SK-N-SH (cell line): ENCODE measurements at regions not wholly inside any gene's neighbourhood (a gene's known extent, or its start where the extent isn't known, plus 50 kb on each side); places are given as distances from the start of the nearest gene placed in this dataset.

Experiments
- CTCF ChIA-PET: fragments of 300-600, 350-600 bp; formaldehyde crosslinking; extraction: SDS; loops from one replicate; lab custom pipeline; 2021; lab: Yijun Ruan, JAX
- POLR2A ChIA-PET: fragments of 350-600 bp; sonication (Branson Sonifier 250); formaldehyde crosslinking; extraction: SDS; loops from one replicate; lab custom pipeline; 2020; ENCODE audit warnings: antibody characterized with exemption, inconsistent platforms; lab: Yijun Ruan, JAX
- DNase-seq: peaks from one replicate; pipeline ENCODE4 v3.0.0; 2012
- H2AFZ ChIP-seq: fragments of 200-600 bp; sonication (generic); 2 replicates; pipeline ENCODE4 v1.8.1; 2016; ENCODE audit warnings: antibody characterized with exemption, mild to moderate bottlenecking, low read depth
- H3F3A ChIP-seq: fragments of 200-600 bp; sonication (generic); replicated peaks from 2 replicates; pipeline ENCODE3; 2016; ENCODE audit warnings: antibody characterized with exemption, mild to moderate bottlenecking; ENCODE audit not compliant: insufficient read depth
- H3K27ac ChIP-seq, 2 experiments: fragments of 200-500 bp in 1 of 2; fragments of 200-600 bp in 1 of 2; sonication (Bioruptor generic) in 1 of 2; sonication (generic), shearing (Covaris generic) in 1 of 2; 2 replicates each; pipeline versions ENCODE4 v1.5.1 to v1.6.1; 2014 to 2016; ENCODE audit warnings: low read depth in 2 of 2, inconsistent platforms in 1 of 2, low read length in 1 of 2, mild to moderate bottlenecking in 1 of 2, mixed read lengths in 1 of 2
- H3K27me3 ChIP-seq: fragments of 200-600 bp; sonication (generic), shearing (Covaris generic); 2 replicates; pipeline ENCODE4 v1.6.1; 2016; ENCODE audit warnings: mixed run types; ENCODE audit not compliant: insufficient read depth
- H3K36me3 ChIP-seq, 2 experiments: fragments of 200-500 bp in 1 of 2; fragments of 200-600 bp in 1 of 2; sonication (Bioruptor generic) in 1 of 2; sonication (generic) in 1 of 2; replicated peaks in 1 of 2; 2 replicates each; pipeline versions ENCODE3 to v1.5.1; 2014 to 2016; ENCODE audit warnings: low read length in 1 of 2, mild to moderate bottlenecking in 1 of 2; ENCODE audit not compliant: insufficient read depth in 2 of 2, control insufficient read depth in 1 of 2
- H3K4me1 ChIP-seq, 2 experiments: fragments of 200-500 bp in 1 of 2; fragments of 200-600 bp in 1 of 2; sonication (Bioruptor generic) in 1 of 2; sonication (generic), shearing (Covaris generic) in 1 of 2; 2 replicates each; pipeline versions ENCODE4 v1.5.1 to v1.6.1; 2014 to 2016; ENCODE audit warnings: low read depth in 1 of 2, low read length in 1 of 2, mixed run types in 1 of 2; ENCODE audit not compliant: insufficient read depth in 2 of 2, control insufficient read depth in 1 of 2
- H3K4me2 ChIP-seq: fragments of 200-600 bp; sonication (generic), shearing (Covaris generic); 2 replicates; pipeline ENCODE4 v1.6.1; 2017; ENCODE audit warnings: mixed run types
- H3K4me3 ChIP-seq, 2 experiments: fragments of 200-500 bp in 1 of 2; fragments of 200-600 bp in 1 of 2; sonication (Bioruptor generic) in 1 of 2; sonication (generic), shearing (Covaris generic) in 1 of 2; 2 replicates each; pipeline versions ENCODE4 v1.5.1 to v1.8.1; 2014 to 2016; ENCODE audit warnings: low read depth in 2 of 2, inconsistent platforms in 1 of 2, low read length in 1 of 2, mild to moderate bottlenecking in 1 of 2, mixed read lengths in 1 of 2, moderate library complexity in 1 of 2
- H3K79me2 ChIP-seq: fragments of 200-600 bp; sonication (generic); 2 replicates; pipeline ENCODE4 v1.8.1; 2017; ENCODE audit warnings: mild to moderate bottlenecking; ENCODE audit not compliant: insufficient read depth
- H3K9ac ChIP-seq: fragments of 200-600 bp; sonication (generic); 2 replicates; pipeline ENCODE4 v1.6.1; 2017; ENCODE audit warnings: mixed run types
- H3K9me2 ChIP-seq: fragments of 200-600 bp; sonication (generic); 2 replicates; pipeline ENCODE4 v1.6.1; 2017; ENCODE audit warnings: mixed run types
- H3K9me3 ChIP-seq: fragments of 200-600 bp; sonication (generic); 2 replicates; pipeline ENCODE4 v1.6.1; 2017; ENCODE audit warnings: mixed run types, mild to moderate bottlenecking, moderate library complexity
- H4K20me1 ChIP-seq: fragments of 200-600 bp; sonication (generic); 2 replicates; pipeline ENCODE4 v1.6.1; 2017; ENCODE audit warnings: mild to moderate bottlenecking, mixed run types; ENCODE audit not compliant: insufficient read depth
- ELF1 ChIP-seq: IDR thresholded peaks from 2 replicates; pipeline ENCODE4 v1.4.0; 2012
- EP300 ChIP-seq, 2 experiments: IDR thresholded peaks; 2 replicates each; pipeline versions ENCODE4 v1.4.0 to v1.6.1; 2012; ENCODE audit warnings: borderline replicate concordance in 1 of 2, low read depth in 1 of 2, low read length in 1 of 2
- EZH2phosphoT487 ChIP-seq: fragments of 200-600 bp; sonication (generic); IDR thresholded peaks from 2 replicates; pipeline ENCODE4 v1.6.1; 2017; ENCODE audit warnings: low read depth, mixed run types, mild to moderate bottlenecking, antibody characterized with exemption, moderate library complexity, borderline replicate concordance
- GABPA ChIP-seq: IDR thresholded peaks from 2 replicates; pipeline ENCODE4 v1.4.0; 2012; ENCODE audit warnings: low read depth, mild to moderate bottlenecking
- JUND ChIP-seq: IDR thresholded peaks from 2 replicates; pipeline ENCODE4 v1.4.0; 2012
- MEF2A ChIP-seq: IDR thresholded peaks from 2 replicates; pipeline ENCODE4 v1.4.0; 2012; ENCODE audit warnings: low read depth, borderline replicate concordance
- NFIC ChIP-seq: IDR thresholded peaks from 2 replicates; pipeline ENCODE4 v1.4.0; 2012; ENCODE audit warnings: borderline replicate concordance
- NRF1 ChIP-seq: IDR thresholded peaks from 2 replicates; pipeline ENCODE4 v1.6.1; 2012; ENCODE audit warnings: low read depth, mild to moderate bottlenecking, low read length
- SMC3 ChIP-seq: IDR thresholded peaks from 2 replicates; pipeline ENCODE4 v1.6.1; 2012; ENCODE audit warnings: low read depth, low read length, improper control_type of control experiment
- TCF12 ChIP-seq: IDR thresholded peaks from 2 replicates; pipeline ENCODE4 v1.4.0; 2012
- ZBTB33 ChIP-seq: IDR thresholded peaks from 2 replicates; pipeline ENCODE4 v1.4.0; 2012; ENCODE audit warnings: low read depth, borderline replicate concordance
- WGBS: methylation state at CpG from one replicate; pipeline ENCODE4 v1.1.6; 2017; ENCODE audit warnings: low lambda C conversion rate; 5-methylcytosine and 5-hydroxymethylcytosine counted together
- TF ChIP-seq, protein P1 (sequence below): fragments of 200-600 bp; sonication (generic); IDR thresholded peaks from 2 replicates; pipeline ENCODE4 v1.6.1; 2017; ENCODE audit warnings: antibody characterized with exemption, mild to moderate bottlenecking, moderate library complexity
- TF ChIP-seq, protein P2 (sequence below): IDR thresholded peaks from 2 replicates; pipeline ENCODE4 v1.6.1; 2012; ENCODE audit warnings: mild to moderate bottlenecking, low read depth, low read length, moderate library complexity
- TF ChIP-seq, protein P3 (sequence below): IDR thresholded peaks from 2 replicates; pipeline ENCODE4 v1.4.0; 2012; ENCODE audit warnings: low read depth, borderline replicate concordance
- TF ChIP-seq, protein P4 (sequence below): fragments of 150-350 bp; IDR thresholded peaks from 2 replicates; pipeline ENCODE4 v1.6.1; 2016; ENCODE audit warnings: mild to moderate bottlenecking, low read depth, low read length

DNA sequence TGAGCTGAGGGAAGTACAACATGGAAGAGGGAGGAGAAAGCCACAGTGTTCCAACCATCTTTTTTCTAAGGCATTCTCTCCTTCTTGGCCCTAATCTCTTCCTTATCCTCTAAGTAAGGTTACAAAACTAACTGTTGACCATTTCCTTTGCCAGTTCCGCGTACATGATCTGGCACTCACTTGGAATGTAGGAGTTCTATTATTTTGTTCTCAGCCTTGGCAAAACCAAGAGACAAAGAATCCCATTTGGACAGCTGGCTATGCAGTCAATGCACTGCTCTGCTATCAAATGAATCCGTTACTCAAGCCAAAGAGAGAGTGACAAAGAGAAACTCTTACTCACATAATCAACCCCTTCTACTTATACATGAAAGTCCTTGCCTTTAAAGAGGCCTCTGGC lies 410.3 kb downstream of the DTWD2 start:
- Histone ChIP-seq H3K36me3 (no peaks in the 10 kb centered on the region), H3K4me3 (no peak overlapping the region), H2AFZ (no peak overlapping the region), H3K9me2 (no peaks in the 10 kb centered on the region), H3K27ac (no peak overlapping the region), H3K9ac (no peak overlapping the region), H3K79me2 (no peaks in the 10 kb centered on the region), H3F3A (no peaks in the 10 kb centered on the region), H3K27me3 (no peaks in the 10 kb centered on the region), H3K4me1 (peaks cover 0 to 2% of the 10 kb centered on the region in 2 experiments; a peak in 1 of 4 replicates), H3K4me2 (no peak overlapping the region), H4K20me1 (no peaks in the 10 kb centered on the region), H3K9me3 (no peaks in the 10 kb centered on the region)
- no peak for DNase-seq
- WGBS, result 34% methylated on average over 3 of the region's 3 CpGs
- POLR2A ChIA-PET, result no interaction called here
- TF ChIP-seq MEF2A, result no peak
- no peak for TF ChIP-seq NFIC
- TF ChIP-seq, protein P1, sequence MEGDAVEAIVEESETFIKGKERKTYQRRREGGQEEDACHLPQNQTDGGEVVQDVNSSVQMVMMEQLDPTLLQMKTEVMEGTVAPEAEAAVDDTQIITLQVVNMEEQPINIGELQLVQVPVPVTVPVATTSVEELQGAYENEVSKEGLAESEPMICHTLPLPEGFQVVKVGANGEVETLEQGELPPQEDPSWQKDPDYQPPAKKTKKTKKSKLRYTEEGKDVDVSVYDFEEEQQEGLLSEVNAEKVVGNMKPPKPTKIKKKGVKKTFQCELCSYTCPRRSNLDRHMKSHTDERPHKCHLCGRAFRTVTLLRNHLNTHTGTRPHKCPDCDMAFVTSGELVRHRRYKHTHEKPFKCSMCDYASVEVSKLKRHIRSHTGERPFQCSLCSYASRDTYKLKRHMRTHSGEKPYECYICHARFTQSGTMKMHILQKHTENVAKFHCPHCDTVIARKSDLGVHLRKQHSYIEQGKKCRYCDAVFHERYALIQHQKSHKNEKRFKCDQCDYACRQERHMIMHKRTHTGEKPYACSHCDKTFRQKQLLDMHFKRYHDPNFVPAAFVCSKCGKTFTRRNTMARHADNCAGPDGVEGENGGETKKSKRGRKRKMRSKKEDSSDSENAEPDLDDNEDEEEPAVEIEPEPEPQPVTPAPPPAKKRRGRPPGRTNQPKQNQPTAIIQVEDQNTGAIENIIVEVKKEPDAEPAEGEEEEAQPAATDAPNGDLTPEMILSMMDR, result no peak
- CTCF ChIA-PET, result no interaction called here

- Histone ChIP-seq H3K79me2 (no peaks in the 10 kb centered on the region), H3K9ac (no peak overlapping the region), H3K9me3 (no peaks in the 10 kb centered on the region), H3K4me2 (no peak overlapping the region), H3K4me3 (no peak overlapping the region), H3K27me3 (no peaks in the 10 kb centered on the region), H3K9me2 (no peaks in the 10 kb centered on the region), H3F3A (no peaks in the 10 kb centered on the region), H2AFZ (no peak overlapping the region), H3K4me1 (peaks cover 0 to 3% of the 10 kb centered on the region in 2 experiments; a peak in 1 of 4 replicates), H4K20me1 (no peaks in the 10 kb centered on the region), H3K27ac (no peak overlapping the region), H3K36me3 (no peaks in the 10 kb centered on the region)
- ChIA-PET CTCF (no interaction called here), POLR2A (no interaction called here)
- WGBS, result 4% methylated on average over 1 of the region's 1 CpG
- no peak for DNase-seq
- TF ChIP-seq ELF1 (no peak), EP300 (IDR thresholded peaks at IDR 0.05; ENCODE audit: borderline replicate concordance in 1 of 2, low read depth in 1 of 2, low read length in 1 of 2) (no peak), TCF12 (no peak), NRF1 (no peak), EZH2phosphoT487 (no peak), JUND (no peak), ZBTB33 (no peak), SMC3 (no peak), GABPA (no peak)
- TF ChIP-seq, protein P2, sequence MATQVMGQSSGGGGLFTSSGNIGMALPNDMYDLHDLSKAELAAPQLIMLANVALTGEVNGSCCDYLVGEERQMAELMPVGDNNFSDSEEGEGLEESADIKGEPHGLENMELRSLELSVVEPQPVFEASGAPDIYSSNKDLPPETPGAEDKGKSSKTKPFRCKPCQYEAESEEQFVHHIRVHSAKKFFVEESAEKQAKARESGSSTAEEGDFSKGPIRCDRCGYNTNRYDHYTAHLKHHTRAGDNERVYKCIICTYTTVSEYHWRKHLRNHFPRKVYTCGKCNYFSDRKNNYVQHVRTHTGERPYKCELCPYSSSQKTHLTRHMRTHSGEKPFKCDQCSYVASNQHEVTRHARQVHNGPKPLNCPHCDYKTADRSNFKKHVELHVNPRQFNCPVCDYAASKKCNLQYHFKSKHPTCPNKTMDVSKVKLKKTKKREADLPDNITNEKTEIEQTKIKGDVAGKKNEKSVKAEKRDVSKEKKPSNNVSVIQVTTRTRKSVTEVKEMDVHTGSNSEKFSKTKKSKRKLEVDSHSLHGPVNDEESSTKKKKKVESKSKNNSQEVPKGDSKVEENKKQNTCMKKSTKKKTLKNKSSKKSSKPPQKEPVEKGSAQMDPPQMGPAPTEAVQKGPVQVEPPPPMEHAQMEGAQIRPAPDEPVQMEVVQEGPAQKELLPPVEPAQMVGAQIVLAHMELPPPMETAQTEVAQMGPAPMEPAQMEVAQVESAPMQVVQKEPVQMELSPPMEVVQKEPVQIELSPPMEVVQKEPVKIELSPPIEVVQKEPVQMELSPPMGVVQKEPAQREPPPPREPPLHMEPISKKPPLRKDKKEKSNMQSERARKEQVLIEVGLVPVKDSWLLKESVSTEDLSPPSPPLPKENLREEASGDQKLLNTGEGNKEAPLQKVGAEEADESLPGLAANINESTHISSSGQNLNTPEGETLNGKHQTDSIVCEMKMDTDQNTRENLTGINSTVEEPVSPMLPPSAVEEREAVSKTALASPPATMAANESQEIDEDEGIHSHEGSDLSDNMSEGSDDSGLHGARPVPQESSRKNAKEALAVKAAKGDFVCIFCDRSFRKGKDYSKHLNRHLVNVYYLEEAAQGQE, result no peak
- TF ChIP-seq, protein P3, sequence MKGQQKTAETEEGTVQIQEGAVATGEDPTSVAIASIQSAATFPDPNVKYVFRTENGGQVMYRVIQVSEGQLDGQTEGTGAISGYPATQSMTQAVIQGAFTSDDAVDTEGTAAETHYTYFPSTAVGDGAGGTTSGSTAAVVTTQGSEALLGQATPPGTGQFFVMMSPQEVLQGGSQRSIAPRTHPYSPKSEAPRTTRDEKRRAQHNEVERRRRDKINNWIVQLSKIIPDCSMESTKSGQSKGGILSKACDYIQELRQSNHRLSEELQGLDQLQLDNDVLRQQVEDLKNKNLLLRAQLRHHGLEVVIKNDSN, result no peak
- TF ChIP-seq, protein P4, sequence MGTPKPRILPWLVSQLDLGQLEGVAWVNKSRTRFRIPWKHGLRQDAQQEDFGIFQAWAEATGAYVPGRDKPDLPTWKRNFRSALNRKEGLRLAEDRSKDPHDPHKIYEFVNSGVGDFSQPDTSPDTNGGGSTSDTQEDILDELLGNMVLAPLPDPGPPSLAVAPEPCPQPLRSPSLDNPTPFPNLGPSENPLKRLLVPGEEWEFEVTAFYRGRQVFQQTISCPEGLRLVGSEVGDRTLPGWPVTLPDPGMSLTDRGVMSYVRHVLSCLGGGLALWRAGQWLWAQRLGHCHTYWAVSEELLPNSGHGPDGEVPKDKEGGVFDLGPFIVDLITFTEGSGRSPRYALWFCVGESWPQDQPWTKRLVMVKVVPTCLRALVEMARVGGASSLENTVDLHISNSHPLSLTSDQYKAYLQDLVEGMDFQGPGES, result no peak
- TF ChIP-seq, protein P1, result no peak
Measured at GRCh38 chr5:118577621-118578020, 410.7 kb downstream of the DTWD2 start.
